A673 (cell line): ENCODE measurements at regions not wholly inside any gene's neighbourhood (a gene's known extent, or its start where the extent isn't known, plus 50 kb on each side); places are given as distances from the start of the nearest gene placed in this dataset.

Source experiments
- BruUV-seq: library from RNA; stranded (reverse); fragments of 400-500 nt; replicated peaks from 2 replicates; lab custom pipeline; 2021; lab: Mats Ljungman, UMichigan
- CTCF ChIA-PET: fragments of 300-600 bp; sonication (Branson Sonifier 250); formaldehyde crosslinking; loops from one replicate; lab custom pipeline; 2022; ENCODE audit warnings: antibody characterized with exemption; lab: Charles Lee
- POLR2A ChIA-PET: fragments of 300-600 bp; sonication (Branson Sonifier 250); formaldehyde crosslinking; loops from one replicate; lab custom pipeline; 2022; ENCODE audit warnings: antibody characterized with exemption; ENCODE audit not compliant: low non-redundant PET; lab: Charles Lee
- DNase-seq: peaks from one replicate; pipeline ENCODE4 v3.0.0-alpha.2; 2015; ENCODE audit warnings: low spot score
- H3K27ac ChIP-seq: fragments of 200-600 bp; sonication (generic); 2 replicates; pipeline ENCODE4 v1.5.1; 2016; ENCODE audit warnings: mixed run types, low read depth, mild to moderate bottlenecking, mixed read lengths, antibody characterized with exemption, low read length; ENCODE audit not compliant: poor library complexity, severe bottlenecking
- H3K27me3 ChIP-seq: fragments of 200-600 bp; sonication (generic); replicated peaks from 2 replicates; pipeline ENCODE4 v1.6.1; 2017; ENCODE audit warnings: mixed run types, low read depth, mild to moderate bottlenecking, mixed read lengths, antibody characterized with exemption, low read length; ENCODE audit not compliant: insufficient read depth, poor library complexity
- H3K36me3 ChIP-seq: fragments of 200-600 bp; sonication (generic); 2 replicates; pipeline ENCODE4 v1.6.1; 2016; ENCODE audit warnings: mixed run types, mild to moderate bottlenecking, mixed read lengths, antibody characterized with exemption, low read length; ENCODE audit not compliant: insufficient read depth, poor library complexity, severe bottlenecking
- H3K4me1 ChIP-seq: fragments of 200-600 bp; sonication (generic); 2 replicates; pipeline ENCODE4 v1.6.1; 2017; ENCODE audit warnings: mixed run types, mild to moderate bottlenecking, mixed read lengths, antibody characterized with exemption, low read length; ENCODE audit not compliant: insufficient read depth, poor library complexity, severe bottlenecking
- H3K4me3 ChIP-seq: fragments of 200-600 bp; sonication (generic); 2 replicates; pipeline ENCODE4 v1.5.1; 2016; ENCODE audit warnings: low read depth, mixed run types, mild to moderate bottlenecking, mixed read lengths, low read length; ENCODE audit not compliant: poor library complexity, severe bottlenecking
- H3K9me3 ChIP-seq: fragments of 200-600 bp; sonication (generic); 2 replicates; pipeline ENCODE4 v1.6.1; 2016; ENCODE audit warnings: mixed run types, low read depth, mild to moderate bottlenecking, mixed read lengths, antibody characterized with exemption, low read length; ENCODE audit not compliant: poor library complexity, severe bottlenecking
- EZH2 ChIP-seq: fragments of 200-600 bp; sonication (generic); IDR thresholded peaks from 2 replicates; pipeline ENCODE4 v1.6.1; 2017; ENCODE audit warnings: borderline replicate concordance, low read depth, mild to moderate bottlenecking, mixed read lengths, antibody characterized with exemption, low read length; ENCODE audit not compliant: poor library complexity, severe bottlenecking
- intact Hi-C: fragments of 100-400 bp; cut with micrococcal nuclease; formaldehyde crosslinking; loops from one replicate; pipeline ENCODE4 v1.10.0; 2022; ENCODE audit not compliant: unreplicated experiment
- TF ChIP-seq, protein P1 (sequence below): fragments of 300-800, 200-600 bp; sonication (generic); conservative IDR thresholded peaks from 2 replicates; pipeline ENCODE4 v1.5.1; 2017; ENCODE audit warnings: low read depth, mild to moderate bottlenecking, antibody characterized with exemption, low read length, moderate library complexity, mixed read lengths

DNA sequence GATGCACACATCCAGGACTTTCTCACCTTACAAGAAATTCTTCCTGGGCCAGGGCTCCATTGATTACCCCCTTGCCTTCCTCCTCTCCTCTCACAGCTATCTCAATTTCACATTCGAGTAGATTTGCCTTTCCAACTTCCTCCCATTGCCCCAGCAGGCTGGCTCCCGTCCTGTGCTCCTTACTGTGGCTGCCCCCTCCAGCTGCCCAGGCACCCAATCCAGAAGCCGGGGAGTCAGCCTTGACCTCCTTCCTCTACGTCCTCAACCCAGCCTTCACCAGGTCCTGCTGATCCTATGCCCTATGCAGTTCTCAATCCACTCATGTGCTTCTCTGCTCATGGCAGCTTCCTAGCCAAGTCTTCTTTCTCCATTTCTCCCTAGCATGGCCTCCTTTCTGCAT lies 85.7 kb upstream of the GPR26 start:
- no peak for DNase-seq
- BruUV-seq: no TSS peak
- intact Hi-C loops: no loop called here
- ChIA-PET POLR2A (no interaction called here), CTCF (no interaction called here)
- Histone ChIP-seq H3K36me3 (no peaks in the 10 kb centered on the region), H3K27me3 (peaks cover 57% of the 10 kb centered on the region), H3K9me3 (no peaks in the 10 kb centered on the region), H3K4me1 (no peaks in the 10 kb centered on the region), H3K27ac (no peak overlapping the region), H3K4me3 (no peak overlapping the region)
- TF ChIP-seq, protein P1, sequence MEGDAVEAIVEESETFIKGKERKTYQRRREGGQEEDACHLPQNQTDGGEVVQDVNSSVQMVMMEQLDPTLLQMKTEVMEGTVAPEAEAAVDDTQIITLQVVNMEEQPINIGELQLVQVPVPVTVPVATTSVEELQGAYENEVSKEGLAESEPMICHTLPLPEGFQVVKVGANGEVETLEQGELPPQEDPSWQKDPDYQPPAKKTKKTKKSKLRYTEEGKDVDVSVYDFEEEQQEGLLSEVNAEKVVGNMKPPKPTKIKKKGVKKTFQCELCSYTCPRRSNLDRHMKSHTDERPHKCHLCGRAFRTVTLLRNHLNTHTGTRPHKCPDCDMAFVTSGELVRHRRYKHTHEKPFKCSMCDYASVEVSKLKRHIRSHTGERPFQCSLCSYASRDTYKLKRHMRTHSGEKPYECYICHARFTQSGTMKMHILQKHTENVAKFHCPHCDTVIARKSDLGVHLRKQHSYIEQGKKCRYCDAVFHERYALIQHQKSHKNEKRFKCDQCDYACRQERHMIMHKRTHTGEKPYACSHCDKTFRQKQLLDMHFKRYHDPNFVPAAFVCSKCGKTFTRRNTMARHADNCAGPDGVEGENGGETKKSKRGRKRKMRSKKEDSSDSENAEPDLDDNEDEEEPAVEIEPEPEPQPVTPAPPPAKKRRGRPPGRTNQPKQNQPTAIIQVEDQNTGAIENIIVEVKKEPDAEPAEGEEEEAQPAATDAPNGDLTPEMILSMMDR: no peak
- no peak for TF ChIP-seq EZH2

DNA sequence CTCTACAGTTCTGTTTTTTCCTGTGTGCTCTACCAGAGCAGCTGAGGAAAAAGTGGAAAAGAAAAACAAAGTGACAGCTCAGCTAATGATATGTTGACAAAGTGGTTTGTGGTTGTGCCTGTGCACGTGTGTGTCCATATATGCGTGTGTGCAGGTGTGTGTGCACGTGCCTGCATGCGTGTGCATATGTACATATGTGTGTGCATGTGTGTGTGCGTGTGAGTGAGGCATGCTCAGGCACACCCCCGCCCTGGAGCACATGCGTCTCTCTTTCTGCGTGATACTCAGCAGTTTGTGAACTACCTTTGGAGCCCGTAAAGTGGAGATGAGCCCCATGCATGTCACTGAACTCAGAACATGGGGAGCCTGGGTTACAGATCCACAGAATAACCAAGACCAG lies 84.5 kb upstream of the GPR26 start:
- POLR2A ChIA-PET: no interaction called here
- no peak for DNase-seq

DNA sequence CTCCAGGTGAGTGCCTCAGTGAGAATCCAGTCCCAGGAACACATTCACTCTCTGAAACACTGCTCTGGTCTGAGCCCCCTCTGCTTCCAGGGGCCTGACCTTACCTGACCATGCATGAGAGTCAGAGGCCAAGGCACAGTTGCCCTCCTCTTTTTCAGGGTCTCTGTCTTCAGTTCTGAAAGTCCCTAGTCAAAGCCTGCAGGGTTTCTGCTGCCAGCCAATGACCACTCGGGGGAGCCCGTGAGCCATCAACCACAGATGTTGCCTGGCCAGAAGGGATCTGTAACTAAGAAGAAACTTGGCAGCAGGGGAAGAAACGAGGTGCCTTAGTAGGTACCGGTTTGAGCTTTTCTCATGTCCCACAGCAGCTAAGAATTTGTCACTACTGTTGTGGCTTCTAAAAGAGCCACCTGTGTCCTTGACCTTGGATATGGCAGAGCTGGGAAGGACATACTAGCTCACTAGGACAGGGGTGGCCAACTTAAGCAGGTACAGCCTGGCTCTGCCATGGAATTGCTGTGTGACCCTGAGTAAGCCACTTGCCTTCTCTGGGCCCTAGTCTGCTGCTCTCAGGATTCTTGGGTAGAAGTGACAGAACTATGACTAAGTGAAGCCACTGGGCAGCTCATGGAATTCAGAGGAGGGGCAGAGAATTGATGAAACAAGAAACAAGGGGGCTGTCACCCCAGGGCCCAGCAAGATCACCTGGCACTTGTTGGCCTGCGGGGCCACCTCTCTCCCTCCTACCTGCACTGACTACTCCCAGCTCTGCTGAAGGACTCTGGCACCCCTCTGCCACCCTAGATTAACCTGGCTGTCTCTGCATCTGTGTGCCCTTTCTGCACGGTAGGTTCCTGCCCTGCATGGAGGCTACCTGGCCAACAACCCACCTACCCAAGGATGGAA lies 83.8 kb upstream of the GPR26 start:
- ChIA-PET POLR2A (no interaction called here), CTCF (interaction anchor here (0.7 kb wide), 1 partner anchor 384 kb away, joined by 3 read pairs; no protein-coding TSS in a partner anchor)
- no peaks in the 10 kb centered on the region for H3K36me3 ChIP-seq
- intact Hi-C loops: loop anchor here (1.0 to 2.0 kb wide), 2 partner anchors 385 to 806 kb away; no protein-coding TSS in a partner anchor
- BruUV-seq: no TSS peak
- H3K4me3 ChIP-seq: no peak overlapping the region
- TF ChIP-seq, protein P1: peak; percentile 88
- TF ChIP-seq EZH2: no peak
- H3K27me3 ChIP-seq: peaks cover 63% of the 10 kb centered on the region
- no peak overlapping the region for H3K27ac ChIP-seq
- no peaks in the 10 kb centered on the region for H3K9me3 ChIP-seq
- DNase-seq: peak; percentile 76
- H3K4me1 ChIP-seq: no peaks in the 10 kb centered on the region

More for the DNA sequence above, 84.5 kb upstream of the GPR26 start:
- intact Hi-C loops: loop anchor here (1.0 to 2.0 kb wide), 2 partner anchors 386 to 807 kb away; no protein-coding TSS in a partner anchor
- Histone ChIP-seq H3K4me3 (no peak overlapping the region), H3K27me3 (peaks cover 65% of the 10 kb centered on the region), H3K9me3 (no peaks in the 10 kb centered on the region), H3K36me3 (no peaks in the 10 kb centered on the region), H3K27ac (no peak overlapping the region), H3K4me1 (no peaks in the 10 kb centered on the region)
- CTCF ChIA-PET: no interaction called here
- TF ChIP-seq, protein P1: no peak
- no peak for TF ChIP-seq EZH2
- no TSS peak for BruUV-seq
